Mucosa of descending colon (tissue), 3 donors: ENCODE measurements at regions not wholly inside any gene's neighbourhood (a gene's known extent, or its start where the extent isn't known, plus 50 kb on each side); places are given as distances from the start of the nearest gene placed in this dataset.

Source experiments
- ATAC-seq: fragments of 200-7000 bp; cut with Tn5 transposase; one replicate; pipeline ENCODE4 v1.9.1; 2020; ENCODE audit warnings: mild to moderate bottlenecking, moderate library complexity
- DNase-seq, 3 donors: peaks; one replicate each; pipeline ENCODE4 v3.0.0-alpha.2; 2020
- H3K36me3 ChIP-seq: fragments of 200-600 bp; one replicate; pipeline ENCODE4 v1.8.0; 2021; ENCODE audit warnings: low read depth, mild to moderate bottlenecking
- H3K4me1 ChIP-seq: fragments of 200-600 bp; one replicate; pipeline ENCODE4 v1.8.0; 2021; ENCODE audit warnings: low read depth, mild to moderate bottlenecking
- H3K4me3 ChIP-seq: fragments of 200-600 bp; one replicate; pipeline ENCODE4 v1.8.0; 2021; ENCODE audit warnings: mild to moderate bottlenecking
- H3K9me3 ChIP-seq: fragments of 200-600 bp; one replicate; pipeline ENCODE4 v1.8.0; 2021; ENCODE audit warnings: mild to moderate bottlenecking
- intact Hi-C, 2 donors: fragments of 100-400 bp; cut with DNase I in 1 of 2; cut with micrococcal nuclease in 1 of 2; formaldehyde crosslinking; loops; one replicate each; pipeline versions ENCODE4 v1.11.0 to v1.11.1; 2022; cut with DNase I, micrococcal nuclease
- TF ChIP-seq, protein P1 (sequence below): fragments of 200-600 bp; IDR thresholded peaks from one replicate; pipeline ENCODE4 v1.8.0; 2022; ENCODE audit warnings: antibody characterized with exemption, mild to moderate bottlenecking
- donor health status: DM: no; HTN: no; CAD: no; lungs with moderate emphysema.
- donor health status: DM: no; HTN: no; CAD: no.
- donor health status: DM: no; HTN: yes; CAD: no.

DNA sequence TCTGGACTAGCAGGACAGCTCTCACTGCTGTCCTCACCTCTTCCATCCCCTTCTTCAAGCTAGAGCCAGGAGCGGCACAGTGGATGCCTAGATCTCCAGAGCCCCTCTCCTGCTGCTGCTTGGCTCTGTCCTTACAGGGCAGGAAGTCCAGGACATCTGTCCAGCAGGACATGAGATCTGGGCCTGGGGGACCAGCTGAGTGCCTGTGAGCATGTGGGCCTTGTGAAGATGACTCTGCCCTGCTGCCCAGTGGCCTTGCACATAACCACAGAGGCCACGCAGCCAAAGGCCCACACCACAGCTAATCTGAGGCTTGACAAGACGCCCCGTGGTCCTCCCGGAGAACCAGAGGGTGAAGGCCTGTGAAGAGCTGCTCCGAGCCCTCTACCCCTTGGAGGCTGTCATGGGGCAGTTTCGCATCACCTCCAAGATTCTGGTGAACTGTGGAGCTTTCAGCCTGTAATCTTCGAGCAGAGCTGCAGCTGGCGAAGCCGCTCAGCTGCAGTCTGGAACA lies 516.7 kb upstream of the HS6ST1 start:
- ATAC-seq = no peak
- intact Hi-C loops = no loop called here
- Histone ChIP-seq H3K9me3 (no peaks in the 10 kb centered on the region), H3K4me3 (no peak overlapping the region), H3K36me3 (no peaks in the 10 kb centered on the region), H3K4me1 (no peaks in the 10 kb centered on the region)
- no peak for DNase-seq
- TF ChIP-seq, protein P1, sequence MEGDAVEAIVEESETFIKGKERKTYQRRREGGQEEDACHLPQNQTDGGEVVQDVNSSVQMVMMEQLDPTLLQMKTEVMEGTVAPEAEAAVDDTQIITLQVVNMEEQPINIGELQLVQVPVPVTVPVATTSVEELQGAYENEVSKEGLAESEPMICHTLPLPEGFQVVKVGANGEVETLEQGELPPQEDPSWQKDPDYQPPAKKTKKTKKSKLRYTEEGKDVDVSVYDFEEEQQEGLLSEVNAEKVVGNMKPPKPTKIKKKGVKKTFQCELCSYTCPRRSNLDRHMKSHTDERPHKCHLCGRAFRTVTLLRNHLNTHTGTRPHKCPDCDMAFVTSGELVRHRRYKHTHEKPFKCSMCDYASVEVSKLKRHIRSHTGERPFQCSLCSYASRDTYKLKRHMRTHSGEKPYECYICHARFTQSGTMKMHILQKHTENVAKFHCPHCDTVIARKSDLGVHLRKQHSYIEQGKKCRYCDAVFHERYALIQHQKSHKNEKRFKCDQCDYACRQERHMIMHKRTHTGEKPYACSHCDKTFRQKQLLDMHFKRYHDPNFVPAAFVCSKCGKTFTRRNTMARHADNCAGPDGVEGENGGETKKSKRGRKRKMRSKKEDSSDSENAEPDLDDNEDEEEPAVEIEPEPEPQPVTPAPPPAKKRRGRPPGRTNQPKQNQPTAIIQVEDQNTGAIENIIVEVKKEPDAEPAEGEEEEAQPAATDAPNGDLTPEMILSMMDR = no peak

DNA sequence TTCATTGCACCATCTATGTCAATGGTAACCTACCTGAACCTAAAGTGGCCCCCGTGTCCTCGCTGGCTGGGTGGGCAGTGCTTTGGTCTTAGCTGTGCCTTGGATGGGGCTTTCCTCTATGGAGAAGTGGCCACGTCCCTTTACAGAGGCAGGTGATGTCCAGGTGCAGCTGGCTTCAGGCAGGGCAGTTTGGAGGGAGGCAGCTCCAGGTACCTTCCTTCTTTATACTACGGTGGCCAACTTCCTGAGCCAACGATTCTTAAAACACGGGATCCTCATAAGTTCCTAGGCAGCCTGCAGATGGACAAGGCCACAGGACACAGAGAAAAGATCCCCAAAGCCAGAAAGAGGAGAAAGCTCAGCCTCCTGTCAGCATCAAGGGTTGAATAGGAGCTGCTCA lies 517.3 kb upstream of the HS6ST1 start:
- no peak overlapping the region for H3K4me3 ChIP-seq
- H3K9me3 ChIP-seq = no peaks in the 10 kb centered on the region
- no peaks in the 10 kb centered on the region for H3K4me1 ChIP-seq
- TF ChIP-seq, protein P1 = no peak
- no peaks in the 10 kb centered on the region for H3K36me3 ChIP-seq
- intact Hi-C loops = no loop called here
- ATAC-seq (no peak), DNase-seq (no peak)

DNA sequence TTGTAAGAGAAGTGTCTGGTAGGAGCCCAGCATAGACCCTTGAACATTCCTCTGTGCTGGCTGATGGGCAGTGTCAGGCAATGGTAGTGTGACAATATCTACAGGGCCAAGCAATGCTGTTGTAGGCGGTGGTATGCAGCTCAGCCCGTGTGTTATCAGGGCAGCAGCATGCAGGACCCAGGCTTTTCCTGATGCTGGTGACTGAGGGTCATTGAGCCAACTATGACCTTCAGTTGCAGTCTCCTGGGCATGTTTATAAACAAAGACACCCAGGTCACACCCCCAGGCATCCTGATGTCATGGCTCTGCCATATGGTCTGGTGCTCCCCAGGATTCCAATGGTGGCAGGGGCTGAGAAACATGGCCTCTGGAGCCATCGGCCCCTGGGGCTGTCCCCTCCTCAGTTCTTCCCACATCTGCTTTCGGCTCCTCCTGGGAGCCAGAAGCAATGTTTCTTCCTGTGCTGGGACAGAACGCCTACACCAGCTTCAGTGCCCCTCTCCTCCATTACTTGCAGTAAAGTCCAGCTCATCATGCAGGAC lies 518.0 kb upstream of the HS6ST1 start:
- H3K9me3 ChIP-seq = no peaks in the 10 kb centered on the region
- no peaks in the 10 kb centered on the region for H3K36me3 ChIP-seq
- DNase-seq = no peak

DNA sequence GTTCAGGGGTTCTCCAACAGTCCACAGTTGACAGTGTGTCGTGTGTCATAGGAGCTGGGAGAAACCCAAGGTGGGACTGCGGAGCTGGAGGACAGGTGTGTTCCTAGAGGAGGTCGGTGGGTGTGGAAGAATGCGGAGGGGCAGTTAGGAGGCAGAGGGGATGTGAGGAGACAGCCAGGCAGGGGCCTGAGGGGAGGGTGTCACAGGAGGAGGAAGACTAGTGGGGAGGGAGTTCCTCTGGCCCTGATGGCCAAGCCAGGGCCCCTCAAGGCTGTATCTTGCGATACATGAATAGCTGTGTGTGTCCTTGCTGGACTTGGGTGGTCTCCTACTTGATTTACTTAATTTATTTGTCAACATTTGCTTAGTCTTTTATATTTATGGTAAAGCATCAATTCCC lies 519.6 kb upstream of the HS6ST1 start:
- no peaks in the 10 kb centered on the region for H3K36me3 ChIP-seq

More for the DNA sequence above, 518.0 kb upstream of the HS6ST1 start:
- no peaks in the 10 kb centered on the region for H3K4me1 ChIP-seq
- no peak overlapping the region for H3K4me3 ChIP-seq
- ATAC-seq = no peak
- intact Hi-C loops = no loop called here
- TF ChIP-seq, protein P1 = no peak

DNA sequence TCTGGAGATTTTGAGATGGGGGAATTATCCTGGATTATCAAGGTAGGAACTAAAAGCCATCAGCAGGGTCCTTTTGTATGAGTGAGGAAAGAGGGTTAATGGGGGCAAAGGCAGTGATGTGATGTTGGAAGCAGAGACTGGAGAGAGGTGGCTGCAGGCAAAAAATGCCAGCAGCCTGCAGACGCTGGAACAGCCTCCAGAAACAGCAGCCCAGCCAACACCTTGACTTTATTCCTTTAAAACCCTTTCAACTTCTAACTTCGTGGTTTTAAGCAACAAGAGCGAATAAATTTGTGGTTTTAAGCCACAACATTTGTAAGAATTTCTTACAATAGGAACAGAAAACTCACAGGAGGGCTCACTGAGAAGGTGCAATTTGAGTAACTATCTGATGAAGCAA lies 523.1 kb upstream of the HS6ST1 start:
- TF ChIP-seq, protein P1 = no peak
- ATAC-seq (no peak), DNase-seq (no peak)
- Histone ChIP-seq H3K9me3 (no peaks in the 10 kb centered on the region), H3K4me1 (no peaks in the 10 kb centered on the region), H3K4me3 (no peak overlapping the region), H3K36me3 (no peaks in the 10 kb centered on the region)
- intact Hi-C loops = no loop called here

More for the DNA sequence above, 519.6 kb upstream of the HS6ST1 start:
- intact Hi-C loops = no loop called here
- Histone ChIP-seq H3K4me1 (no peaks in the 10 kb centered on the region), H3K4me3 (no peak overlapping the region), H3K9me3 (no peaks in the 10 kb centered on the region)
- DNase-seq (no peak), ATAC-seq (no peak)
- TF ChIP-seq, protein P1 = no peak

DNA sequence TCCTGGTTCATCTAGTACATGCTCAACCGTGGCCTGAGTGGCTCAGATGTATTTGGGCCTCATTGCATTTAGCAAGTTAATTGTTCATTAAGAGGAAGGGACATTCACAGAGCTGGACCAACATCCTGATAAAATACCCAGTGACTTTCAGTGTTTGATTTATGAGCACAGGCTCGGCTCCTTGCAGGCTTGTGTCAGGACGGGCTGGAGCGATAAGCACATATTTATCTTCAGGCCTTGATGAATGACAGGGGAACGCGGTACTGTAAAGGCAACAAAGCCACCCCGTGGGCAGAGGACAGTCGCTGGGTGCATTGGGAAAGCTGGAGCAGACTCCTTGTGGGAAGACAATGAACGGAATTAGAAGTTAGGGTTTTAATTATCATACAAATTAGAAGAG lies 548.6 kb upstream of the HS6ST1 start:
- H3K4me1 ChIP-seq = no peaks in the 10 kb centered on the region

More for the DNA sequence above, 548.6 kb upstream of the HS6ST1 start:
- DNase-seq = no peak
- no peak for ATAC-seq
- H3K9me3 ChIP-seq = no peaks in the 10 kb centered on the region
- intact Hi-C loops = no loop called here
- H3K4me3 ChIP-seq = no peak overlapping the region
- TF ChIP-seq, protein P1 = no peak
- H3K36me3 ChIP-seq = no peaks in the 10 kb centered on the region
